ENCODE measurements at regions not wholly inside any gene's neighbourhood (a gene's known extent, or its start where the extent isn't known, plus 50 kb on each side); places are given as distances from the start of the nearest gene placed in this dataset.

DNA sequence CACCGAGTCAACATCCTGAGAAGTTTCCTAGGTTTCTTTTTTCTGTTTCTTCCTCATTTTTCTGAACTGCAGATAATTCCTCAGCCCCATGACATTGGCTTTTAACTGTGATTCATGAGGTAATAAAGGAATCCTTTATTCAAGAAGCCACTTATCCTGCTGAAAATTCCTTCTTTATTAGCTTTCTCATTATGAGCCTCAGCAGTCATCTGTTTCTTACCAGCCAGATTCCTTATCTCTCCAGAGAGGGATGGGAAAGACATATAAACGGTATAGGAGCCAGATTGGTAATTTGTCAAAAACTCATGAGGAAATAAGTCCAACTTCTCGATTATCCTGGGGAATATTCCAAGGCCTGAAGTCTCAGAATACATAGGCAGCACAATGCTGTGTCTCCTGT lies 465.4 kb downstream of the ICE1 start:
- TF ChIP-seq POLR2A (IDR thresholded peaks at IDR 0.05): no peak
- TF ChIP-seq, protein P1, sequence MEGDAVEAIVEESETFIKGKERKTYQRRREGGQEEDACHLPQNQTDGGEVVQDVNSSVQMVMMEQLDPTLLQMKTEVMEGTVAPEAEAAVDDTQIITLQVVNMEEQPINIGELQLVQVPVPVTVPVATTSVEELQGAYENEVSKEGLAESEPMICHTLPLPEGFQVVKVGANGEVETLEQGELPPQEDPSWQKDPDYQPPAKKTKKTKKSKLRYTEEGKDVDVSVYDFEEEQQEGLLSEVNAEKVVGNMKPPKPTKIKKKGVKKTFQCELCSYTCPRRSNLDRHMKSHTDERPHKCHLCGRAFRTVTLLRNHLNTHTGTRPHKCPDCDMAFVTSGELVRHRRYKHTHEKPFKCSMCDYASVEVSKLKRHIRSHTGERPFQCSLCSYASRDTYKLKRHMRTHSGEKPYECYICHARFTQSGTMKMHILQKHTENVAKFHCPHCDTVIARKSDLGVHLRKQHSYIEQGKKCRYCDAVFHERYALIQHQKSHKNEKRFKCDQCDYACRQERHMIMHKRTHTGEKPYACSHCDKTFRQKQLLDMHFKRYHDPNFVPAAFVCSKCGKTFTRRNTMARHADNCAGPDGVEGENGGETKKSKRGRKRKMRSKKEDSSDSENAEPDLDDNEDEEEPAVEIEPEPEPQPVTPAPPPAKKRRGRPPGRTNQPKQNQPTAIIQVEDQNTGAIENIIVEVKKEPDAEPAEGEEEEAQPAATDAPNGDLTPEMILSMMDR (IDR thresholded peaks at IDR 0.05): no peak
- H3K4me3 ChIP-seq: no peak overlapping the region
- H3K27me3 ChIP-seq: no peaks in the 10 kb centered on the region
- H3K36me3 ChIP-seq (replicated peaks in 1 of 2): no peaks in the 10 kb centered on the region
- no peaks in the 10 kb centered on the region for H3K9me3 ChIP-seq (replicated peaks in 1 of 3)
- intact Hi-C loops (cut with DNase I): no loop called here
- DNase-seq: no peak
- WGBS, 4 donors: 19 to 37% (median 31%) methylated on average over 3 of the region's 3 CpGs
- no peak overlapping the region for H3K27ac ChIP-seq
- no peaks in the 10 kb centered on the region for H3K4me1 ChIP-seq (replicated peaks in 1 of 2)

DNA sequence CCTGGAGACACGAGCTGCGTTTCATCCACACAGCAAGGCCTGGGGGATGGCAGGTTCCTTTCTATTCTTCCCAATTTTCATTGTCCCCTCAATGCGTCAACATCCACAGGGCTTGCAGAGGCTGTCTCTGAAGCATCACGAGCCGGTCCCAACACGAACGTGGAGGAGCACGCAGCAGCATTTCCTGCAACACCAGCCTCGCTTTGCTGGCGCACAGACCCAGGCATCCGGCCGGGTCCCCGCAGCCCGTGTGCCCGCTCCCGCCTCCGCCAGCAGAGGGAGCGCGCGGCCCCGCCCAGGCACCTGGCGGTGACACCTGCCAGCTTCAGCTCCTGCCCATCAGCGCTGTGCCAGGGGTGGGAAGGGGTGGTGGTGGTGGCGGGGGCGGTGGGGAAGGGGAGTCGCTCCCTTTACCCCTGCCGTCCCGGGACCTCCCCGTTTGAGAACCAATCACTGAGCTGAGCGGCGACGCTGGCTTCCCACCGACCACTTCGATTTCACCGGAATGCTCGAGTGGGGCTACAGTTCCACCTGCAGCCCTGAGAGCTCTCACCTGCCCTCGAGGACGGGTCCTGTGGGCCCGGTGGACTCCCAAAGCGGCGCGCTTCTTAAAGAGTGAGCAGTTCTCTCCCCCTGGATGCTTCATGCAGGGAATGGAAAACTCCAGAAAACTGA lies 464.5 kb downstream of the ICE1 start:
- no peak overlapping the region for H3K4me3 ChIP-seq
- H3K4me1 ChIP-seq (replicated peaks in 1 of 2): no peaks in the 10 kb centered on the region
- TF ChIP-seq, protein P1 (IDR thresholded peaks at IDR 0.05): peak in 4 of 6 experiments; percentile 20 to 55 (median 46)
- TF ChIP-seq POLR2A (IDR thresholded peaks at IDR 0.05): no peak
- DNase-seq: peak in 2 of 7 donors; percentile 5 to 26
- intact Hi-C loops (cut with DNase I): no loop called here
- no peaks in the 10 kb centered on the region for H3K9me3 ChIP-seq (replicated peaks in 1 of 3)
- 28 to 63% (median 30%) methylated on average over 10 to 42 of the region's 42 CpGs for WGBS, 4 donors
- H3K27me3 ChIP-seq: no peaks in the 10 kb centered on the region
- no peak overlapping the region for H3K27ac ChIP-seq
- no peaks in the 10 kb centered on the region for H3K36me3 ChIP-seq (replicated peaks in 1 of 2)

DNA sequence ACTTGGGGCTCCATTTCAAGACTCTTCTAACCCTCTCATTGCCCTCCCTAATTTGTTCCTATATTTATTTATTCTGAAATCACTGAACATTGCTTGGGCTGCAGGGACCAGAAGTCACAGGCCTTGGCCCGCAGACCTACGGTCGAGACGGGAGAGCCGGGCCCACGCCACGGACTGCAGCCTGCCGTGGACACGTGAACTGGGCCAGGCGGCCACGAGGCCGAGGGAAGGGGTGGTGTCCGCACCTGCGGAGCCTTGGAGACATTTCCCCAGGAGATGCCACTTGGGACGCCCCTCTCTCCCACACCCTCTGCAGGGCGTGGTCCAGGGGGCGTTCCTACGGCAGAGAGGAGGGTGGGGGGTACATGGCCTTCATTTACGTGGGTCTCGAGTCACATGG lies 463.9 kb downstream of the ICE1 start:
- H3K27ac ChIP-seq: no peak overlapping the region
- 86 to 91% (median 90%) methylated on average over 19 to 20 of the region's 20 CpGs for WGBS, 4 donors

DNA sequence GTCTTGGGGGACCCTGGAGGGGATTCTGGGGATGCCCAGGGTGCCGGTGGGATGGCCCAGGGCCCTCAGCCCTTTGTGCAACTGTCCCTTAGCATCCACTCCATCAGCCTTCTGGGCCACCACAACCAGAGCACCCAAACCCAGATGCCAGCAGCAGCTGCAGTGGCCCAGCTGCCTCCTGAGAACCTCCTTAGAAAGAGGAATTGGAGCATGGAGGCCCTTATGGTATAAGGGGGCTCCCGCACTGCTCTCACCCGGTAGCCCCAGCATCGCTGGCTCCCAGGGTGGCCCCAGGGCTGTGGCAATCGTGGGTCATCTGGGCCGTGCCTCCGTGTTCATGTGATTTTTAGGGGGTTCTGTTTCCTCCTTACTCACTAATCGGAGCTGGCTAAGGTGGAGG lies 463.3 kb downstream of the ICE1 start:
- H3K9me3 ChIP-seq (replicated peaks in 1 of 3): no peaks in the 10 kb centered on the region
- no peak overlapping the region for H3K27ac ChIP-seq
- H3K4me3 ChIP-seq: no peak overlapping the region
- no peaks in the 10 kb centered on the region for H3K4me1 ChIP-seq (replicated peaks in 1 of 2)
- no peaks in the 10 kb centered on the region for H3K36me3 ChIP-seq (replicated peaks in 1 of 2)
- no peak for DNase-seq
- WGBS, 4 donors: 83 to 92% (median 89%) methylated on average over 8 of the region's 8 CpGs
- TF ChIP-seq, protein P1 (IDR thresholded peaks at IDR 0.05): no peak
- TF ChIP-seq POLR2A (IDR thresholded peaks at IDR 0.05): no peak
- H3K27me3 ChIP-seq: no peaks in the 10 kb centered on the region
- intact Hi-C loops (cut with DNase I): no loop called here

More for the DNA sequence above, 463.9 kb downstream of the ICE1 start:
- TF ChIP-seq POLR2A (IDR thresholded peaks at IDR 0.05): no peak
- TF ChIP-seq, protein P1 (IDR thresholded peaks at IDR 0.05): no peak
- Histone ChIP-seq H3K36me3 (replicated peaks in 1 of 2) (no peaks in the 10 kb centered on the region), H3K4me3 (no peak overlapping the region), H3K27me3 (no peaks in the 10 kb centered on the region), H3K4me1 (replicated peaks in 1 of 2) (no peaks in the 10 kb centered on the region), H3K9me3 (replicated peaks in 1 of 3) (no peaks in the 10 kb centered on the region)
- DNase-seq: no peak
- intact Hi-C loops (cut with DNase I): no loop called here

Measured in adrenal gland (tissue), 9 donors.